ENCODE measurements at regions not wholly inside any gene's neighbourhood (a gene's known extent, or its start where the extent isn't known, plus 50 kb on each side); places are given as distances from the start of the nearest gene placed in this dataset.

- WGBS (ENCODE audit: low lambda C conversion rate) = 21% methylated on average over 2 of the region's 2 CpGs
- no peak overlapping the region for H3K4me3 ChIP-seq (ENCODE audit: low read depth in 2 of 2, low read length in 1 of 2)
- CTCF ChIA-PET = no interaction called here
- no peak overlapping the region for H3K9ac ChIP-seq
- no peak for TF ChIP-seq JUND (IDR thresholded peaks at IDR 0.05)
- no peak for TF ChIP-seq SMC3 (IDR thresholded peaks at IDR 0.05; ENCODE audit: low read depth, low read length)
- TF ChIP-seq, protein P1, sequence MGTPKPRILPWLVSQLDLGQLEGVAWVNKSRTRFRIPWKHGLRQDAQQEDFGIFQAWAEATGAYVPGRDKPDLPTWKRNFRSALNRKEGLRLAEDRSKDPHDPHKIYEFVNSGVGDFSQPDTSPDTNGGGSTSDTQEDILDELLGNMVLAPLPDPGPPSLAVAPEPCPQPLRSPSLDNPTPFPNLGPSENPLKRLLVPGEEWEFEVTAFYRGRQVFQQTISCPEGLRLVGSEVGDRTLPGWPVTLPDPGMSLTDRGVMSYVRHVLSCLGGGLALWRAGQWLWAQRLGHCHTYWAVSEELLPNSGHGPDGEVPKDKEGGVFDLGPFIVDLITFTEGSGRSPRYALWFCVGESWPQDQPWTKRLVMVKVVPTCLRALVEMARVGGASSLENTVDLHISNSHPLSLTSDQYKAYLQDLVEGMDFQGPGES (IDR thresholded peaks at IDR 0.05; ENCODE audit: low read depth, low read length) = no peak
- TF ChIP-seq CHD2 (IDR thresholded peaks at IDR 0.05; ENCODE audit: low read length, partially characterized antibody) = no peak
- no peak for TF ChIP-seq TAF1 (IDR thresholded peaks at IDR 0.05; ENCODE audit: borderline replicate concordance, low read depth, low read length)
- H3K27me3 ChIP-seq (ENCODE audit: insufficient read depth) = no peaks in the 10 kb centered on the region
- H3K9me2 ChIP-seq = no peaks in the 10 kb centered on the region
- no peaks in the 10 kb centered on the region for H3K4me1 ChIP-seq (ENCODE audit: control insufficient read depth in 1 of 2, insufficient read depth in 2 of 2, low read depth in 1 of 2, low read length in 1 of 2)
- DNase-seq = no peak
- no peaks in the 10 kb centered on the region for H3K36me3 ChIP-seq (replicated peaks in 1 of 2; ENCODE audit: control insufficient read depth in 1 of 2, insufficient read depth in 2 of 2, low read length in 1 of 2)
- H3K79me2 ChIP-seq (ENCODE audit: insufficient read depth) = no peaks in the 10 kb centered on the region
- no peak overlapping the region for H2AFZ ChIP-seq (ENCODE audit: low read depth)
- H3K4me2 ChIP-seq = no peak overlapping the region
- POLR2A ChIA-PET = no interaction called here
- H3K9me3 ChIP-seq = no peaks in the 10 kb centered on the region
- no peaks in the 10 kb centered on the region for H3F3A ChIP-seq (replicated peaks; ENCODE audit: insufficient read depth)
- H4K20me1 ChIP-seq (ENCODE audit: insufficient read depth) = no peaks in the 10 kb centered on the region
- H3K27ac ChIP-seq (ENCODE audit: low read depth in 2 of 2, low read length in 1 of 2) = no peak overlapping the region
Measured at GRCh38 chr4:116389139-116389538, 696.2 kb downstream of the TRAM1L1 start.

- Histone ChIP-seq H3K27ac (ENCODE audit: low read depth in 2 of 2, low read length in 1 of 2) (no peak overlapping the region), H3K79me2 (ENCODE audit: insufficient read depth) (no peaks in the 10 kb centered on the region), H3K27me3 (ENCODE audit: insufficient read depth) (no peaks in the 10 kb centered on the region), H3K9me2 (no peaks in the 10 kb centered on the region), H3K4me1 (ENCODE audit: control insufficient read depth in 1 of 2, insufficient read depth in 2 of 2, low read depth in 1 of 2, low read length in 1 of 2) (no peaks in the 10 kb centered on the region), H3K9me3 (no peaks in the 10 kb centered on the region), H2AFZ (ENCODE audit: low read depth) (no peak overlapping the region), H3F3A (replicated peaks; ENCODE audit: insufficient read depth) (no peaks in the 10 kb centered on the region), H3K4me2 (no peak overlapping the region), H3K4me3 (ENCODE audit: low read depth in 2 of 2, low read length in 1 of 2) (no peak overlapping the region), H3K9ac (no peak overlapping the region), H4K20me1 (ENCODE audit: insufficient read depth) (no peaks in the 10 kb centered on the region), H3K36me3 (replicated peaks in 1 of 2; ENCODE audit: control insufficient read depth in 1 of 2, insufficient read depth in 2 of 2, low read length in 1 of 2) (no peaks in the 10 kb centered on the region)
- WGBS (ENCODE audit: low lambda C conversion rate) = 50% methylated on average over 2 of the region's 2 CpGs
- CTCF ChIA-PET = no interaction called here
- POLR2A ChIA-PET = no interaction called here
- DNase-seq = no peak
- TF ChIP-seq RCOR1 (IDR thresholded peaks at IDR 0.05; ENCODE audit: low read length) (no peak), JUND (IDR thresholded peaks at IDR 0.05) (no peak), RXRA (IDR thresholded peaks at IDR 0.05; ENCODE audit: borderline replicate concordance, low read depth) (no peak), FOXJ3 (CRISPR knock-in tag; IDR thresholded peaks at IDR 0.05) (no peak), RFX5 (IDR thresholded peaks at IDR 0.05; ENCODE audit: low read length) (no peak), REST (IDR thresholded peaks at IDR 0.05; ENCODE audit: low read depth, low read length) (no peak), USF2 (IDR thresholded peaks at IDR 0.05; ENCODE audit: borderline replicate concordance, low read depth, low read length) (no peak), MXI1 (IDR thresholded peaks at IDR 0.05; ENCODE audit: low read depth, low read length) (no peak), MEF2A (IDR thresholded peaks at IDR 0.05; ENCODE audit: borderline replicate concordance, low read depth) (no peak), NFIC (IDR thresholded peaks at IDR 0.05; ENCODE audit: borderline replicate concordance) (no peak), TCF12 (IDR thresholded peaks at IDR 0.05) (no peak)
- TF ChIP-seq, protein P2, sequence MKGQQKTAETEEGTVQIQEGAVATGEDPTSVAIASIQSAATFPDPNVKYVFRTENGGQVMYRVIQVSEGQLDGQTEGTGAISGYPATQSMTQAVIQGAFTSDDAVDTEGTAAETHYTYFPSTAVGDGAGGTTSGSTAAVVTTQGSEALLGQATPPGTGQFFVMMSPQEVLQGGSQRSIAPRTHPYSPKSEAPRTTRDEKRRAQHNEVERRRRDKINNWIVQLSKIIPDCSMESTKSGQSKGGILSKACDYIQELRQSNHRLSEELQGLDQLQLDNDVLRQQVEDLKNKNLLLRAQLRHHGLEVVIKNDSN (IDR thresholded peaks at IDR 0.05; ENCODE audit: borderline replicate concordance, low read depth) = no peak
Measured at GRCh38 chr4:116387937-116388474, 697.4 kb downstream of the TRAM1L1 start.
